ENCODE measurements at regions not wholly inside any gene's neighbourhood (a gene's known extent, or its start where the extent isn't known, plus 50 kb on each side); places are given as distances from the start of the nearest gene placed in this dataset.

- Histone ChIP-seq H3K4me3 (ENCODE audit: low read length) (no peak overlapping the region), H3K9ac (ENCODE audit: low read length) (no peak overlapping the region), H3K36me3 (ENCODE audit: control insufficient read depth, insufficient read depth, low read length) (no peaks in the 10 kb centered on the region), H3K27me3 (ENCODE audit: control insufficient read depth, insufficient read depth, low read length) (no peaks in the 10 kb centered on the region), H3K27ac (ENCODE audit: low read depth, low read length) (no peak overlapping the region), H3K4me1 (ENCODE audit: control insufficient read depth, insufficient read depth, low read length) (no peaks in the 10 kb centered on the region)
Measured at GRCh38 chr4:10272511-10272910, 155.9 kb upstream of the WDR1 start.

DNA sequence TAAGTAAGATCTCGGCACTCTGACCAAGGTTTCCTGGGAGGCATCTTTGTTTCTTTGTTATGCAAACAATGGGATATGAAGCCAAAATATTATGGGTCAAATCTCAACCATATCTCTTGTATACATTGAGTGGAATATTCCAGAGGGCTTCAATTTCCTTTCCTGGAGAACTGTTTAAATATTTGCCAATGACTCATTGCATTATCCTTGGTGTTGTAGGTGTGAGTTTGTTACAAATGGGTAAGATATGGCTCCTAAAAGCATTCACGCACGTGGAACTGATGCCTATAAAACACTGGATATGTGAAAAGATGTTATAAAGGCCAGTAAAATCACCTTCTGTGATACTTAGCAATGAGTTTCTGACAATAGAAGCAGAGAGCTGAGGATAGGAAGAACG lies 150.5 kb upstream of the WDR1 start:
- H3K27me3 ChIP-seq (ENCODE audit: control insufficient read depth, insufficient read depth, low read length): no peaks in the 10 kb centered on the region
- no peaks in the 10 kb centered on the region for H3K36me3 ChIP-seq (ENCODE audit: control insufficient read depth, insufficient read depth, low read length)
- no peak overlapping the region for H3K4me3 ChIP-seq (ENCODE audit: low read length)
- H3K27ac ChIP-seq (ENCODE audit: low read depth, low read length): no peak overlapping the region
- no peak overlapping the region for H3K9ac ChIP-seq (ENCODE audit: low read length)
- no peaks in the 10 kb centered on the region for H3K4me1 ChIP-seq (ENCODE audit: control insufficient read depth, insufficient read depth, low read length)

- no peak overlapping the region for H3K27ac ChIP-seq (ENCODE audit: low read depth, low read length)
- no peak overlapping the region for H3K4me3 ChIP-seq (ENCODE audit: low read length)
- no peak overlapping the region for H3K9ac ChIP-seq (ENCODE audit: low read length)
- H3K4me1 ChIP-seq (ENCODE audit: control insufficient read depth, insufficient read depth, low read length): no peaks in the 10 kb centered on the region
- no peaks in the 10 kb centered on the region for H3K36me3 ChIP-seq (ENCODE audit: control insufficient read depth, insufficient read depth, low read length)
- H3K27me3 ChIP-seq (ENCODE audit: control insufficient read depth, insufficient read depth, low read length): no peaks in the 10 kb centered on the region
Measured at GRCh38 chr4:10260777-10261176, 144.2 kb upstream of the WDR1 start.

DNA sequence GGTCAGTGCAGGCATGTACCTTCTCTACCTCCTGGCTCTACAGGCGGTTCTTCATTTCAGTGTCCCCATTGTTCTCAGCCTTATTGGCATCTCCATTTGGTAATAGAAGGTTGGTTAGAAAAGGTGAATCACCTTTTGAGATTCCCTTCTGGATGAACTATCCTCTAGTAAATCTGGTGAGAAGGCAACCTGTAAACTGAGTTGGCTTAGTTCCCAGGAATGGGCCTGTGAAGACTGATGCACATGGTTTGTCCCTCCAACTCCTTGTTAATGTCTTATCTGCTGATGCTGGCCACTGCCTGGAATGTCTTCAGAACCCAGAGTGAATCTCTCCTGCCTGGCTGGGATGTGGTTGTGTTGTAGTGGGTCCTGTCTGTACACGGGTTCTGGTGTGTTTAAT lies 143.4 kb upstream of the WDR1 start:
- no peak overlapping the region for H3K4me3 ChIP-seq (ENCODE audit: low read length)
- no peaks in the 10 kb centered on the region for H3K27me3 ChIP-seq (ENCODE audit: control insufficient read depth, insufficient read depth, low read length)
- no peak overlapping the region for H3K27ac ChIP-seq (ENCODE audit: low read depth, low read length)
- H3K36me3 ChIP-seq (ENCODE audit: control insufficient read depth, insufficient read depth, low read length): no peaks in the 10 kb centered on the region
- no peaks in the 10 kb centered on the region for H3K4me1 ChIP-seq (ENCODE audit: control insufficient read depth, insufficient read depth, low read length)
- H3K9ac ChIP-seq (ENCODE audit: low read length): no peak overlapping the region

DNA sequence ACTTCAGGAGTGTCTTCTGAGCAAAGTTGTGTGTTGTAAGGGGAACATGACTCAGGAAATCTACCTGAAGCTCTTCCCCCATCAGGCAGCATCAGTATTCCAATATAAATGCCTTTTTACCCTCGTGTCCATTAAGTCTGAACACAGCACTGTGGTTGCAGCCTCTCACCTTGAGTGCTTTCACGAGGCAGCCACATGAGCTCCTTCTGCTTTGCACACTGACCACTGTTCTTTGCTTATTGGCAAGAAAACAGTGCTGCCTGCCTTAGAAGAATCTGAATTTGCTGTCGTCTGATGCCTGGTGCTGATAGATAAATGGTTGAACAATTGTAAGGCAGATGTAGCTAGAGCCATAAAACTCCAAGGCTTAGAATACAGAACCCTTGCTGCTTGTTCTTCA lies 139.6 kb upstream of the WDR1 start:
- Histone ChIP-seq H3K27me3 (ENCODE audit: control insufficient read depth, insufficient read depth, low read length) (no peaks in the 10 kb centered on the region), H3K4me3 (ENCODE audit: low read length) (no peak overlapping the region), H3K27ac (ENCODE audit: low read depth, low read length) (no peak overlapping the region), H3K4me1 (ENCODE audit: control insufficient read depth, insufficient read depth, low read length) (no peaks in the 10 kb centered on the region), H3K36me3 (ENCODE audit: control insufficient read depth, insufficient read depth, low read length) (no peaks in the 10 kb centered on the region), H3K9ac (ENCODE audit: low read length) (no peak overlapping the region)

- Histone ChIP-seq H3K9ac (ENCODE audit: low read length) (no peak overlapping the region), H3K27ac (ENCODE audit: low read depth, low read length) (no peak overlapping the region), H3K27me3 (ENCODE audit: control insufficient read depth, insufficient read depth, low read length) (no peaks in the 10 kb centered on the region), H3K4me1 (ENCODE audit: control insufficient read depth, insufficient read depth, low read length) (no peaks in the 10 kb centered on the region), H3K36me3 (ENCODE audit: control insufficient read depth, insufficient read depth, low read length) (no peaks in the 10 kb centered on the region), H3K4me3 (ENCODE audit: low read length) (no peak overlapping the region)
Measured at GRCh38 chr4:10253765-10254164, 137.2 kb upstream of the WDR1 start.

GRCh38 chr4:10245751-10246150 lies 129.2 kb upstream of the WDR1 start:
- Histone ChIP-seq H3K4me1 (ENCODE audit: control insufficient read depth, insufficient read depth, low read length) (no peaks in the 10 kb centered on the region), H3K27ac (ENCODE audit: low read depth, low read length) (no peak overlapping the region), H3K27me3 (ENCODE audit: control insufficient read depth, insufficient read depth, low read length) (no peaks in the 10 kb centered on the region), H3K36me3 (ENCODE audit: control insufficient read depth, insufficient read depth, low read length) (no peaks in the 10 kb centered on the region), H3K4me3 (ENCODE audit: low read length) (no peak overlapping the region), H3K9ac (ENCODE audit: low read length) (no peak overlapping the region)

DNA sequence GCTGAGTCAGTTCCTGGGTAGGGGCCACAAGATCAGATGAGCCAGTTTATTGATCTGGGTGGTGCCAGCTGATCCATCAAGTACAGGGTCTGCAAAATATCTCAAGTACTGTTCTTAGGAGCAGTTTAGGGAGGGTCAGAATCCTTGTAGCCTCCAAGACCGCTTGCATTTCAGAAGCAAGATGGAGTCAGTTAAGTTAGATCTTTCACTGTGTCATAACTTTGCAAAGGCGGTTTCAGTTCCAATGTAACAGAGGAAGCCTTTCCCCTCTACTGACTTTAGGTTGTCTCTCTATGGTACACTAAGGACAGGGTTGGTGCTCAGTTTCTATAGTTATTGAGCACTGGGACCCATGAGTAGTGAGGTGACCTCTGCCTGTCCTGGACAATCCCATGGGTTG lies 127.3 kb upstream of the WDR1 start:
- Histone ChIP-seq H3K4me3 (ENCODE audit: low read length) (no peak overlapping the region), H3K36me3 (ENCODE audit: control insufficient read depth, insufficient read depth, low read length) (no peaks in the 10 kb centered on the region), H3K9ac (ENCODE audit: low read length) (no peak overlapping the region), H3K27me3 (ENCODE audit: control insufficient read depth, insufficient read depth, low read length) (no peaks in the 10 kb centered on the region), H3K27ac (ENCODE audit: low read depth, low read length) (no peak overlapping the region), H3K4me1 (ENCODE audit: control insufficient read depth, insufficient read depth, low read length) (no peaks in the 10 kb centered on the region)

DNA sequence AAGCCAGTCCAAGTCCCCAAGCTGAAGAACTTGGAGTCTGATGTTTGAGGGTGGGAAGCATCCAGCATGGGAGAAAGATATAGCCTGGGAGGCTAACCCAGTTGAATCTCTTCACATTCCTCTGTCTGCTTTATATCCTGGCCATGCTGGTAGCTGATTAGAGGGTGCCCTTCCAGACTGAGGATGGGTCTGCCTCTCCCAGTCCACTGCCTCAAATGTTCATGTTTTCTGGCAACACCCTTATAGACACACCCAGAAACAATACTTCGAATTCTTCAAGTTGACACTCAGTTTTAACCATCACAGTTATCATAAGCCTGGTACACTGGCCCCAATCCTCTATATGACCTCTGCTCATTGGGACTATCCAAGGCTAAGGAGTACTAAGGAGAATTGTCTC lies 124.1 kb upstream of the WDR1 start:
- H3K36me3 ChIP-seq (ENCODE audit: control insufficient read depth, insufficient read depth, low read length): no peaks in the 10 kb centered on the region
- no peaks in the 10 kb centered on the region for H3K27me3 ChIP-seq (ENCODE audit: control insufficient read depth, insufficient read depth, low read length)
- H3K4me1 ChIP-seq (ENCODE audit: control insufficient read depth, insufficient read depth, low read length): no peaks in the 10 kb centered on the region
- no peak overlapping the region for H3K4me3 ChIP-seq (ENCODE audit: low read length)
- H3K9ac ChIP-seq (ENCODE audit: low read length): no peak overlapping the region
- H3K27ac ChIP-seq (ENCODE audit: low read depth, low read length): no peak overlapping the region

DNA sequence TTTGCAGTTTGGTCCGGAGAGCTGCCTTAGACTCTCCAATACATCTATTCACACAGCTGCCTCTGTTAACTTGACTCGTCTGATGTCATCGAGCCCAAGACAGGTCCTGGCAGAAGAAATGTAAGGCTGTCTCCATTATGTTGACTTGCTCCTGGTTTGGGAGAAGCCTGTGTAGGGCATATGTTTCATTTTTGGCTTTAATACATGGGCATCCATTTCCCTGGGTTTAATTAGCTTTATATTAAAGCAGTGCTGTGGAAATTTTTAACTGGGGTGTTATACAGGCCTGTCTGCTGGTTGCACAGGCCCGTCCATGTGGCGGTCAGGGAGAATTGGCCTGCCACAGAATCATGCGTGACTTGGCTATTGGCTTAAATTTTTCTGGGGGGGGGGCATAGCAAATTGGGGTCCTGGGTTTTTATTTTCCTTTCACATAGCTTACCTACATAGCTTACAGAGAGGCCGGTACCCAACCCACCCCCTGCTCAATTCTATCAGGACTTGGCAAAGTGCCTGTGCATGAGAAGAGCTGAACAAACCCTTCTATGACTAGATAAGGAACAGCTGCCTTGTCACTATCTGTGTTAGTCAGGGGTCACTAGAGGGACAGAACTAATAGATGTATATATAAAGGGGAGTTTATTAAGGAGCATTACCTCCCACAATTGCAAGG lies 123.5 kb upstream of the WDR1 start:
- H3K4me3 ChIP-seq (ENCODE audit: low read length): no peak overlapping the region

GRCh38 chr4:10237131-10237530 lies 120.5 kb upstream of the WDR1 start:
- Histone ChIP-seq H3K27ac (ENCODE audit: low read depth, low read length) (no peak overlapping the region), H3K36me3 (ENCODE audit: control insufficient read depth, insufficient read depth, low read length) (no peaks in the 10 kb centered on the region), H3K27me3 (ENCODE audit: control insufficient read depth, insufficient read depth, low read length) (no peaks in the 10 kb centered on the region), H3K9ac (ENCODE audit: low read length) (no peak overlapping the region), H3K4me1 (ENCODE audit: control insufficient read depth, insufficient read depth, low read length) (peaks cover 2% of the 10 kb centered on the region), H3K4me3 (ENCODE audit: low read length) (no peak overlapping the region)

More for the DNA sequence above, 123.5 kb upstream of the WDR1 start:
- Histone ChIP-seq H3K9ac (ENCODE audit: low read length) (no peak overlapping the region), H3K4me1 (ENCODE audit: control insufficient read depth, insufficient read depth, low read length) (no peaks in the 10 kb centered on the region), H3K27me3 (ENCODE audit: control insufficient read depth, insufficient read depth, low read length) (no peaks in the 10 kb centered on the region), H3K36me3 (ENCODE audit: control insufficient read depth, insufficient read depth, low read length) (no peaks in the 10 kb centered on the region), H3K27ac (ENCODE audit: low read depth, low read length) (no peak overlapping the region)

GRCh38 chr4:10232114-10232513 lies 115.5 kb upstream of the WDR1 start:
- H3K9ac ChIP-seq (ENCODE audit: low read length): no peak overlapping the region
- H3K36me3 ChIP-seq (ENCODE audit: control insufficient read depth, insufficient read depth, low read length): no peaks in the 10 kb centered on the region
- H3K27me3 ChIP-seq (ENCODE audit: control insufficient read depth, insufficient read depth, low read length): no peaks in the 10 kb centered on the region
- H3K27ac ChIP-seq (ENCODE audit: low read depth, low read length): peak overlapping the region; percentile 54
- H3K4me3 ChIP-seq (ENCODE audit: low read length): no peak overlapping the region
- H3K4me1 ChIP-seq (ENCODE audit: control insufficient read depth, insufficient read depth, low read length): peaks cover 2% of the 10 kb centered on the region

DNA sequence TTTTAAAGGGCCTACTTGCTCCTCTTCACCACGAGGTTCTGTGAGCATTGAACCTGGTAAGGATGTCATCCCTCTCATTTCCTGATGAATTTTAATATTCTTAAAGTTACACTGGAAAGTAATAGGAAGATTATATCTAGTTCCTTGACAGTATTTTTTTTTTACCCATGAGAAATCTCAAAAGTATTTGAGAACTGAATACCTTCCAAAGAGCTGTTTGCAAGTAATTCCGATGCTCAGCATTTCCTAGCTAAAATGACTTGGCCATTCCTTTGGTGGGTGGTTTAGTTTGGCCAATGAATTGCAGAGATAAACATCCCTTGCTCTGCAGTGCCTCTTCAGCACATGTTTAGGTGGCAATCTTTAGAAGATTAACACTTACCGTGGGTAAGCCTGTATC lies 110.2 kb upstream of the WDR1 start:
- no peak overlapping the region for H3K4me3 ChIP-seq (ENCODE audit: low read length)
- no peaks in the 10 kb centered on the region for H3K4me1 ChIP-seq (ENCODE audit: control insufficient read depth, insufficient read depth, low read length)
- no peaks in the 10 kb centered on the region for H3K27me3 ChIP-seq (ENCODE audit: control insufficient read depth, insufficient read depth, low read length)
- no peak overlapping the region for H3K9ac ChIP-seq (ENCODE audit: low read length)
- H3K27ac ChIP-seq (ENCODE audit: low read depth, low read length): peak overlapping the region; percentile 37
- no peaks in the 10 kb centered on the region for H3K36me3 ChIP-seq (ENCODE audit: control insufficient read depth, insufficient read depth, low read length)

Data from rectal smooth muscle tissue (tissue), 1 donor.